Stimulated activated CD8-positive, alpha-beta memory T cell treated with anti-CD3 and anti-CD28 coated beads, Interleukin-4, amount 100 ng/mL, for 24 hours (primary cell): ENCODE measurements at regions not wholly inside any gene's neighbourhood (a gene's known extent, or its start where the extent isn't known, plus 50 kb on each side); places are given as distances from the start of the nearest gene placed in this dataset.
"Not testable (repeated sequence)": the region's sequence is repeated elsewhere in the genome, so short reads cannot be mapped to it uniquely, and the experiment has no call there.

ENCODE experiments used
- DNase-seq: peaks from one replicate; pipeline ENCODE4 v3.0.0-alpha.2; 2020; ENCODE audit warnings: low read depth

DNA sequence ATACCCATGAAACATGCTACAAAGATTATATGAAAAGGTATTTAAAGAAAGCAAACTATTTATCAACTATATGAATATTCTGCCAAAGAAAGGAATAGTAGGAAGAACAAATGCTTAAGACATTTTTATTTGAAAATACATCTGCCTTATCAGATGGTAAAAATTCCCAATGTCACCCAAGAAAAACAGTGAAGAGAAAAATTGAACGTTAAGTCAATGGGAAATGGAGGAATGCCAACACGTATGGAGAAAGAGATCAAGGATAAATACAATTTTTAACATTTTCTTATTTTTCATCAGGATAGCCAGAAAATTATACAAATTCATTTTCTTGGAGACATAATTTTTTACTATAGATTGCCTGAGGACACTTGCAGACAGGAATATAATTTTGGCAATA, 394.2 kb downstream of the ZEB2 start:
- no peak for DNase-seq

- DNase-seq, result no peak
Measured at GRCh38 chr2:144124882-144125281, 395.0 kb downstream of the ZEB2 start.

DNA sequence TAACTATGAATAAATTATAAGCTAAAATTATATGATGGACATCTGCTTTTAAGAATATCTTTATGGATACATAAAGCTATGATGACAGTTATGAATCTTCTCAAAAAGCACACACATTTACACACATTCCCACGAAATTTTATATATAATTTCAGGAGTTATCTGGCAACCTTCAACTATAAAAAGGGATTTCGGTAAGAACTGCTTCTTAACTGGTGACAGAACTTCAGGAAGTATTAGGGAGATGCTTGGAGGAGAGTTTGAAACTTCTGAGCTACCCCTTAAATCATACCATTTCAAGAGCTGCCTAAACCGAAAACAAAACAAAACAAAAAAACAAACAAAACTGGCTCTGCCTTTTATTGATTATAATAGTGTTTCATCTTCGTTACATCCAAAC, 399.4 kb downstream of the ZEB2 start:
- DNase-seq, result no peak

DNA sequence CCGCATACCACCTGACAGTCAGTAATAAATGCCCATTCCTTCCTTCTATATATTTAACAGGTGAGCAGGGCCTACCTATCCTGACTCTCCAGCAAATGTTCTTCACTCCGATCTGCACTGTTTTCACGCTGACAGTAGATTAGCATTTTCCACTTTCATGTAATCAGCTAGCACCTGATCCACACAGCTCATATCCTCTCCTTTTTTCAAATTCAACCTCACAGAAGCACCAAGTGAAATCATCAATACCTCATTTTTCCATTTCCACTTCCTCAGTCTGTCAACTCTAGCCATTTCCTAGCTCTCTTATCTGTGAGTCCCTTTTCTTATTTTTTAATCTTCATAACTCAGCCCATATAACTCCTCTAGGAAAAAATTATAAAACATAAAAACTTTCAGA, 402.8 kb downstream of the ZEB2 start:
- no peak for DNase-seq

- DNase-seq, result no peak
Measured at GRCh38 chr2:144115739-144116291, 404.1 kb downstream of the ZEB2 start.

- no peak for DNase-seq
Measured at GRCh38 chr2:144114760-144115159, 405.2 kb downstream of the ZEB2 start.

GRCh38 chr2:144111437-144111836, 408.5 kb downstream of the ZEB2 start:
- DNase-seq, result no peak

- DNase-seq, result not testable (repeated sequence)
Measured at GRCh38 chr2:144106104-144106503, 413.8 kb downstream of the ZEB2 start.

DNA sequence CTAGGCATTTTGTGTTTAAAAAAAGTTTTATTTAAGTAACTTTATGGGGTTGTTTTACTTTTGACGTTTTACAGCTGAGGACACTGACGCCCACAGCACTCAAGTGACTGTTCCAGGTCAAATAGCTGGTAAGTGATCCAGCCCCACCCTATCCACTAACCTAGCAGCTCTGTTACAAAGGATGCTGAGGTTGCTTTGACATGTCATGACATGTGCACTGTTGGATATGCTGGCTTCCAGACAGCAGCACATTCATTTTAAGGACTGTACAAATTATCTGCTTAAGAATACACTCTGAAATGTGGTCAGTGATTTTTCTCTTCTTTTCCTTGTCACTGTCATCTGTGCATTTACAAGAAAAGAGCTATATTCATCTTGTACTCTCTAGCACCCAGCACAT, 417.5 kb downstream of the ZEB2 start:
- DNase-seq, result no peak

- DNase-seq, result no peak
Measured at GRCh38 chr2:144099780-144100377, 420.0 kb downstream of the ZEB2 start.

GRCh38 chr2:144099340-144099739, 420.6 kb downstream of the ZEB2 start:
- DNase-seq, result no peak

DNA sequence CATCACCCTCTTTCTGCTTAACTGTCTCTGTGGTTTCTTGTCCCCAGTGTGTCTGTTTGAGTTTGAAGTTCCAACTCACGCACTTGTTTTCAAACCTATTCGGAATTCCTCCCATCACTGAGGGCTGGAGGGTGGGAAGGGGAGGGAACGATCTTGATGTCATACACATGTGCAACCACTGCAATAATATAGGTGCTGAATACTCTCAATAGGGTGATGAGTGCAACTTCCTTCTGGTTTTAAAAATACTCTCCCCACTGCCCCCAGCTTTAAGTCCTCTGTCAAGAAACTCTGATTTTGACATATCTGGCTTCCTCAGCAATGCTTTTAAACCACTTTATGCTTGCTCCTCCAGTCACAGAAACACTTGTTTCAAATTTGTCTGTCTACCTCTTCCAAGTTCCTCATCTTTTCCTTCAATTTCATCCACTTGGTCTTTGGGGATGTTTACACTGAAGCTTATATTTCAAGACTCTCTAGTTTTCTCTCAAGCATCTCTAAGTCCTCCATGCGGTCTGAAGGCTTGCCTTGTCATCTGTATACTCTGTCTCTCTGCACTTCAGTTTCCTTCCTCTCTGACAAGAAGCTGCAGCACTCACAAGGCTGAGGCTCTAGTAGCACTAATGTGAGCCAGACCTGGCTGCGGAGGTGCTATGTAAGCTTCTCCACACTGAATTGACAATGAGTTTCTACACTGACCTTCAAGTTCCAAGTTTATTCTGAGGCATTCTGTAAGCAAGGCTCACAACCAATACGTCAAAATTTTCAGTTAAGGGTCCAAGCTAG, 422.3 kb downstream of the ZEB2 start:
- DNase-seq, result no peak

DNA sequence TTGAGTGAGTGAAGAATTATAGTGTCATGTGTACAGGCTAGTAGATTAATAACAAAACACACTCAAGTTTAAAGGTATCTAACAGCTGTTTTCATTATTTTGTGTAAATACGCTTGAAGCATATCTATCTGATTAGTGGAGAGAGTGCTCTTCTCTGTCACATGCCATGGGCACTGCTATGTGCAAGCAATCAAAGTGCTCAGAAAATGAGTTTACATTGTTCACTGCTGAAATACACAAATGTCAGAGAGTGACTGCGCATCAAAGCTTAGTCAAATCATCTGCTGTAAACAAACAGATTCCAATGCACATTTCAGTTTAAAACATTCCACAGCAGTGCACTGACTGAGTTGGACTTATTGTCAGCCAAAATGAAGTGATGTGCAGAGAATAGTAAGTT, 423.4 kb downstream of the ZEB2 start:
- no peak for DNase-seq

DNA sequence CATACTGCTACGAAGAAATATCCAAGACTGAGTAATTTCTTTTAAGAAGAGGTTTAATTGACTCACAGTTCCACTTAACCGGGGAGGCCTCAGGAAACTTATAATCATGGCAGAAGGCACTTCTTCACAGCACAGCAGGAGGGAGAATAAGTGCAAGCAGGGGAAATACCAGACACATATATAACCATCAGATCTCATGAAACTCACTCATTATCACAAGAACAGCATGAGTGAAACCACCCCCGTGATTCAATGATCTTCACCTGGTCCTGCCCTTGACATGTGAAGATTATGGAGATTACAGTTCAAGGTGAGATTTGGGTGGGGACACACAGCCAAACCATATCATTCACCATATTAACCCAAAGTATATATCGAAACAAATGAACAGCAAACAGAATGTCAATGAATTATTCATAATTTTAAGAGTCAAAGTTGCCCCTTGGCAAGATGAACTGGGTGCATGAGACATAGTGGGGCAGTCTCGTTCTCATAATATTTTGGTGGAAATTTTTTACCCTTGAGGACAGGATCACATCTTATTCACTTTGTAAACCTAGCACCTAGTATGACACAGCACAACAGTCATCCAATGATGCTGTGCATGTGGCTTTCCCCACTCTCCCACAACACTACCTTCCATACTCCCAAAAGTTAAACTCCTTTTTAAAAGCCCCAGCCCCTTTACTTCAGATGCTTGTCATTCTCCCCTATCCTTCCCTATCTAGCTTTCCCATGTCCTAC, 425.3 kb downstream of the ZEB2 start:
- no peak for DNase-seq

- DNase-seq, result no peak
Measured at GRCh38 chr2:144091622-144092021, 428.3 kb downstream of the ZEB2 start.

- no peak for DNase-seq
Measured at GRCh38 chr2:144088863-144089262, 431.1 kb downstream of the ZEB2 start.

DNA sequence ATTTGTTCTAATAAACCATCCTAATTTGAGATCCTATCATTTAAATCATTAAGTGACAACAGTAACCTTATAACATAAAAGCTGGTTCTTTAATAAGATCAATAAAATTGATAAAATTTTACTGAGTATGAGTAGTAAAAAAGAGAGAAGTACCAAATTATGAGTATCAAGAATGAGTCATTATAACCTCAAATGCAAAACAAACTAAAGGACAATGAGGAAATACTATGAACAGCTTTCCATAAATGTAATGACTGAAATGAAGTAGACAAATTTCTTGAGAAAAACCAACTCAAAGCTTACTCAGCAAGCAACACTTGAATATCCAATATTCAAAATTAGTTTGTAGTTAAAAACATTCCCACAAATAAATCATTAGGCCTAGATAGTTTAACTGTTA, 433.0 kb downstream of the ZEB2 start:
- no peak for DNase-seq

DNA sequence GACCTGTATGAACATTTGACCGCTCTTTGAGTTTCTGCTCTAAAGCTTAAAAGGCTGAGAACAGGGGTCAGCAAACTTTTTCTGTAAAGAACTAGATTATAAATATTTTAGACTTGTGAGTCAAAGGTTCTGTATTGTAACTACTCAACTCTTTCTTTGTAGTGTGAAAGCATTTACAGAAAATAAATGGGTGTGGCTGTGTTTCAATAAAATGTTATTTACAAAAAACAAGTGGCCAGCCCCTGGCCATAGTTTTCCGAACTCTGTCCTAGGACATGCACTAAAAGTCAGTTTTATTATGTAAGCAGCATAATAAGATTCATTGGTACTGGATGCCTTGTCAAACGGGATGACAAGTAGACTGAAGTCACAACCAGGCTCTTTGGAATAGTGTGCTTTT, 434.9 kb downstream of the ZEB2 start:
- no peak for DNase-seq

DNA sequence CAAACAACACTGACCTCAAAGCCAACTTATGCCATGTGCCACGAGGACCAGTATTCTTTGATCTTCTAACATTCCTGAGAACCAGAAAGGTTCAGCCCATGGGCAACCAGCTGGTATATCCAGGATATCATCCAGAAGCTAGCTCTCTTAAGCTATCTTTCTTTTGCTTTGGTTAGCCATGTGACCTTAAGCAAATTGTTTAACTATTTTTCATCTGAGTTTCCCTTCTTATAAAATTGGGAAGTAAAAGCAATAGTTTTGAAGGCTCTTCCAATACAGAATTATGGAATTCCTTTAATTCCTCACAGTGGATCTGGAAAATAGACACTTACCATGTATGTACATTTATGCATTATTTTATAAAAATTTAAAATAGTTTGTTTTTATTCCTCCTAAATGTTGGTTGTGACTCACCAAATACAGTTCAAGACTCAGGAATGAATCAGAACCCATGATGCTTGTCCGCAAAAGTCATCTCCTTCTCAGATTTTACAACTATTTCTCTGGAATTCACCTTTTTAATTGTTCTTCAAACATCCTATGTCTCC, 435.7 kb downstream of the ZEB2 start:
- no peak for DNase-seq

- no peak for DNase-seq
Measured at GRCh38 chr2:144083211-144083610, 436.7 kb downstream of the ZEB2 start.

DNA sequence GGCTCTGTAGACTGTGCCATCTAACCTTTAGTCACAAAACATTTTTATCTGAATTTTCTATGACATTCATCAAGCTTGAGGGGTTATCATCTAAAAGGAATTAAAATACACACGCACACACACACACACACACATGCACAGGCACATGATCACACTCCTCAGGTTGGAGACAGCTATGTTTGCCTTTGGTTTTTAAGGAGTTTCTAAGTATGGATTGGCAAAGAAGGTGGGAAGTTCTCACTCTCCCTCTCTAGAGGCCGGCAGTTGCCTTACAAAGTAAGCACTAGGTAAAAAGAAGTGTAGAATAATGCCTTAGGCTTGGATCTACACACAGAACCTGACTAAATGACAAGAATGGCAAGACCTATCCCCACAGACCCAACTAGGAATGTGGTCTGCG, 437.1 kb downstream of the ZEB2 start:
- no peak for DNase-seq

DNA sequence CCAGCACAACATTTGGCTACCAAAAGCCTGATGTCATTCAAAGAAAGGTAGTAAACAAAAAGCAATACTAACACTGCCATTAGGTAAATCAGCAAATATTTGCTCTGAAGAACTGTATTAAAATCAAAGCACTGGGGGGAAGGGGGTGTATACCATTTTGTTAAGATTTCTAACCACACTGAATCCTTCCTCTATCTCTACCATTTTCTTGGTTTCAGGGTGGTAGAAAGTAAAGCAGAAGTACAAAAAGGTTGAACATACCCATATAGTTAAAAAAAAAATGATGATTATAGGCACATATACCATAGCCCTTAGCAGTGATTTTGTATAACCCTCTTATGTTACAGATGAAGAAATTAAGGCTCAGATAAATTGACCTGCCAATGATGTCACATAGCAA, 437.6 kb downstream of the ZEB2 start:
- DNase-seq, result no peak

- DNase-seq, result no peak
Measured at GRCh38 chr2:144081272-144081671, 438.6 kb downstream of the ZEB2 start.
